Right lobe of liver (tissue), 6 donors: ENCODE measurements at regions not wholly inside any gene's neighbourhood (a gene's known extent, or its start where the extent isn't known, plus 50 kb on each side); places are given as distances from the start of the nearest gene placed in this dataset.
"Not testable (repeated sequence)": the region's sequence is repeated elsewhere in the genome, so short reads cannot be mapped to it uniquely, and the experiment has no call there.

Experiments used
- ATAC-seq, 4 donors: fragments of 200-7000 bp; cut with Tn5 transposase; one replicate each; pipeline ENCODE4 v1.9.1; 2020; ENCODE audit warnings: mild to moderate bottlenecking in 4 of 4, moderate library complexity in 4 of 4
- DNase-seq, 3 donors: peaks; one replicate each; pipeline ENCODE4 v3.0.0-alpha.2; 2020
- H3K27ac ChIP-seq, 3 donors: fragments of 200-600 bp; one replicate each; pipeline ENCODE4 v1.8.0; 2022
- H3K27me3 ChIP-seq, 2 donors: fragments of 200-600 bp; one replicate each; pipeline ENCODE4 v1.8.0; 2022
- H3K36me3 ChIP-seq, 4 donors: fragments of 200-600 bp; sonication (generic) in 1 of 4; one replicate each; pipeline versions ENCODE4 v1.5.1 to v1.8.0; 2017 to 2022; ENCODE audit warnings: control low read depth in 1 of 4
- H3K4me1 ChIP-seq, 4 donors: fragments of 200-600 bp; sonication (generic) in 1 of 4; one replicate each; pipeline versions ENCODE4 v1.5.1 to v1.8.0; 2017 to 2022; ENCODE audit warnings: control low read depth in 1 of 4
- H3K4me3 ChIP-seq, 3 donors: fragments of 200-600 bp; one replicate each; pipeline ENCODE4 v1.8.0; 2022
- H3K9me3 ChIP-seq, 4 donors: fragments of 200-600 bp; sonication (generic) in 1 of 4; one replicate each; pipeline versions ENCODE4 v1.5.1 to v1.8.0; 2017 to 2022; ENCODE audit warnings: control low read depth in 1 of 4
- POLR2A ChIP-seq: fragments of 450-650 bp; IDR thresholded peaks from one replicate; pipeline ENCODE4 v1.6.1; 2017; ENCODE audit warnings: antibody characterized with exemption, mild to moderate bottlenecking
- WGBS: methylation state at CpG from one replicate; pipeline ENCODE4 v1.1.6; 2018; ENCODE audit warnings: low coverage, low lambda C conversion rate; ENCODE audit not compliant: insufficient coverage; ENCODE audit errors: missing lambda C conversion rate; 5-methylcytosine and 5-hydroxymethylcytosine counted together
- intact Hi-C, 2 donors: fragments of 100-400 bp; cut with DNase I; formaldehyde crosslinking; loops; one replicate each; pipeline versions ENCODE4 v1.11.2 to v1.14.1; 2022
- TF ChIP-seq, protein P1 (sequence below), 4 donors: fragments of 200-600 bp in 3 of 4; fragments of 450-650 bp in 1 of 4; IDR thresholded peaks; one replicate each; pipeline versions ENCODE4 v1.5.1 to v1.8.0; 2016 to 2022; ENCODE audit warnings: antibody characterized with exemption in 4 of 4, mild to moderate bottlenecking in 2 of 4
- donor health status: DM: no; HTN: yes; CAD: no.
- donor health status: DM: no; HTN: no; CAD: no.
- donor health status: DM: no; HTN: no; CAD: no.
- donor health status: DM: no; HTN: yes; CAD: no.
- donor health status: DM: no; HTN: yes; CAD: no.

DNA sequence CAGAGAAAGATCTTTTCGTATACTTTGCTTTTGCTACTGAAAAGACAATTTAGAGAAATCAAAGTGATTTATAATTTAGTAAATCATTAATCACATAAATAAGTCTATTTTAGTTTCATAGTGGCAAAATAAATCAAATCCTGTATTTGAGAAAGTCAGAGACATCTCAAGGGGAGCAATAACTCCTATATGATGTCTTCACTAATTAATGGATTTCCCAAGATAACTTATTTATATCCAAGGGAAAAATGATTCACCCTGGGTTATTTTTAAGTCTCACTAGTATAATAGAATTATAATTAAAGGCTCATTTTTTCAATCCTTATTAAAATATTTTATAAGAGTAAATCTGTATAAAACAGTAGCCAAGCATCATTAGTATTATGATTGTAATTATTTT is 177.8 kb upstream of the GIMD1 start:
- Histone ChIP-seq H3K9me3 (no peaks in the 10 kb centered on the region), H3K4me3 (no peak overlapping the region), H3K36me3 (no peaks in the 10 kb centered on the region), H3K27ac (no peak overlapping the region), H3K27me3 (no peaks in the 10 kb centered on the region), H3K4me1 (no peaks in the 10 kb centered on the region)
- ATAC-seq (no peak), DNase-seq (no peak)
- 35% methylated on average over 1 of the region's 1 CpG for WGBS
- no peak for TF ChIP-seq POLR2A
- TF ChIP-seq, protein P1, sequence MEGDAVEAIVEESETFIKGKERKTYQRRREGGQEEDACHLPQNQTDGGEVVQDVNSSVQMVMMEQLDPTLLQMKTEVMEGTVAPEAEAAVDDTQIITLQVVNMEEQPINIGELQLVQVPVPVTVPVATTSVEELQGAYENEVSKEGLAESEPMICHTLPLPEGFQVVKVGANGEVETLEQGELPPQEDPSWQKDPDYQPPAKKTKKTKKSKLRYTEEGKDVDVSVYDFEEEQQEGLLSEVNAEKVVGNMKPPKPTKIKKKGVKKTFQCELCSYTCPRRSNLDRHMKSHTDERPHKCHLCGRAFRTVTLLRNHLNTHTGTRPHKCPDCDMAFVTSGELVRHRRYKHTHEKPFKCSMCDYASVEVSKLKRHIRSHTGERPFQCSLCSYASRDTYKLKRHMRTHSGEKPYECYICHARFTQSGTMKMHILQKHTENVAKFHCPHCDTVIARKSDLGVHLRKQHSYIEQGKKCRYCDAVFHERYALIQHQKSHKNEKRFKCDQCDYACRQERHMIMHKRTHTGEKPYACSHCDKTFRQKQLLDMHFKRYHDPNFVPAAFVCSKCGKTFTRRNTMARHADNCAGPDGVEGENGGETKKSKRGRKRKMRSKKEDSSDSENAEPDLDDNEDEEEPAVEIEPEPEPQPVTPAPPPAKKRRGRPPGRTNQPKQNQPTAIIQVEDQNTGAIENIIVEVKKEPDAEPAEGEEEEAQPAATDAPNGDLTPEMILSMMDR (IDR thresholded peaks at IDR 0.05): no peak
- intact Hi-C loops: no loop called here

DNA sequence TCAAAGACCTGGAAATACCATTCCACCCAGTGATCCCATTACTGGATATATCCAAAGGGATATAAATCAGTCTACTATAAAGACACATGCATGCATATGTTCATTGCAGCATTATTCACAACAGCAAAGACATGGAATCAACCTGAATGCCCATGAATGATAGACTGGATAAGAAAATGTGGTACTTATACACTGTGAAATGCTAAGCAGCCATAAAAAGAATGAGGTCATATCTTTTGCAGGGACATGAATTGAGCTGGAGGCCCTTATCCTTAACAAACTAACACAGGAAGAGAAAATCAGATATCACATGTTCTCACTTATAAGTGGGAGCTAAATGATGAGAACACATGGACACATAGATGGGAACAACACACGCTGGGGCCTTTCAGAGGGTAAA is 174.0 kb upstream of the GIMD1 start:
- intact Hi-C loops, H3K9me3 ChIP-seq, H3K4me1 ChIP-seq, H3K27me3 ChIP-seq, H3K36me3 ChIP-seq, H3K4me3 ChIP-seq, DNase-seq, H3K27ac ChIP-seq, ATAC-seq: not testable (repeated sequence)
- WGBS: 67% methylated on average over 1 of the region's 1 CpG

DNA sequence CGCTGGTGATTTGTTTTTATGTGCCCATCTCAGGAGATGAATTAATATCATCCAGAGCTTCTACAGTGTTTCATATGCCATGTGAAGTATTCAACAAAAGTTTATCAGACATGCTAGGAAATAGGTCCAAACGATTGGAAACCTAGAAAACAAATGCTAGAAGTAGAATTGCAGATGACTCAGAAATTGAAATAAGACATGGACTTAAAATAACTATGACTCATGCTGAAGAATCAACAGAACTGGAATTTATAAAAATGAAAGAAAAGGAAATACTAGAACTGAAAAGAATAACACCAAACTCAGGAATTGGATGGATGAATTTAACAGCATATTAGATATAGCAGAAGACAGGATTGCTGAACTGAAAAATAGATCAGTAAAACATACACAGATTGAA is 172.7 kb upstream of the GIMD1 start:
- WGBS: 27% methylated on average over 2 of the region's 2 CpGs
- intact Hi-C loops: no loop called here
- no peak overlapping the region for H3K4me3 ChIP-seq
- ATAC-seq: no peak
- no peaks in the 10 kb centered on the region for H3K4me1 ChIP-seq
- no peaks in the 10 kb centered on the region for H3K36me3 ChIP-seq
- DNase-seq: no peak
- H3K27me3 ChIP-seq: no peaks in the 10 kb centered on the region
- H3K27ac ChIP-seq: no peak overlapping the region
- H3K9me3 ChIP-seq: no peaks in the 10 kb centered on the region
- no peak for TF ChIP-seq POLR2A
- TF ChIP-seq, protein P1 (IDR thresholded peaks at IDR 0.05): no peak

DNA sequence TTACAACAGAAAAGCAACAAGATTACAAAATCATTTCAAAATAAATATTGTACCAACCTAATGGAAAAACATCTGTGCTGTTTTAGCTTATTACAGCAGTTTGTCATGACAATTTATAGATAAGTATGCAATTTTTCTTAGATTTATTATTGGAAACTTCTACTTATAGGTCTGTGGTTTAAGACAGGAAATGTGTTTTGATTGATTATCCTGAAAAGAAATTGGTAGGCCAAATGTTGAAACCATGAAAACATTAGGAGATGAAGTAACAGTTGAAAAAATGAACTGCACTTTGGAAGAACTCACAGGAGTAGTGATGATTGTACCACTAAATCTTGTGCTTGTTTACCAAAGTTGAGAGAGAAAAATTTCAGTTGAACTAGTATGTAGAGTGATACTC is 162.2 kb upstream of the GIMD1 start:
- no peak for ATAC-seq
- H3K4me1 ChIP-seq: no peaks in the 10 kb centered on the region
- H3K36me3 ChIP-seq: no peaks in the 10 kb centered on the region
- H3K27me3 ChIP-seq: no peaks in the 10 kb centered on the region
- intact Hi-C loops: no loop called here
- no peaks in the 10 kb centered on the region for H3K9me3 ChIP-seq
- DNase-seq: no peak
- no peak overlapping the region for H3K4me3 ChIP-seq
- no peak for TF ChIP-seq POLR2A
- TF ChIP-seq, protein P1 (IDR thresholded peaks at IDR 0.05): no peak
- no peak overlapping the region for H3K27ac ChIP-seq

DNA sequence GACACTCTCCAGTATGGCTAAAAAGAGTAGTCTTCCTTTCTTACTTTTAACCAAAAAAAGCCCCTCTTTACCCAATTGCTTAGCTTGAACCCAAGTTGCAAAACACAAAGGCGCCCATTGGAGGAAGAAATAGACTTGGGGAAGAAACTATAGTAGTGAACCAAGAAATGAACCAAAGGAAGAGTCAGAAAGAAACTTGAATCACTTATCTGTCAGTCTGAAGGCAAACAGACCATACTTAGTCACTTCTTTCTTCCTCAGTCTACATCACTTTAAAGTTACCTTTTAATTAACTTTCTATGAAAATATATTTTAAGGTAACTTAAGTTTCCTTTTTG is 161.4 kb upstream of the GIMD1 start:
- no peak for ATAC-seq
- 30% methylated on average over 1 of the region's 1 CpG for WGBS
- Histone ChIP-seq H3K4me1 (no peaks in the 10 kb centered on the region), H3K9me3 (no peaks in the 10 kb centered on the region), H3K4me3 (no peak overlapping the region), H3K27me3 (no peaks in the 10 kb centered on the region), H3K36me3 (no peaks in the 10 kb centered on the region), H3K27ac (no peak overlapping the region)
- intact Hi-C loops: no loop called here
- TF ChIP-seq, protein P1 (IDR thresholded peaks at IDR 0.05): no peak
- TF ChIP-seq POLR2A: no peak
- no peak for DNase-seq
